ENCODE measurements at regions not wholly inside any gene's neighbourhood (a gene's known extent, or its start where the extent isn't known, plus 50 kb on each side); places are given as distances from the start of the nearest gene placed in this dataset.

- TF ChIP-seq CTCF (conservative IDR thresholded peaks at IDR 0.05; ENCODE audit: low read depth, low read length) (no peak), RAD21 (IDR thresholded peaks at IDR 0.05; ENCODE audit: low read length) (no peak), USF2 (IDR thresholded peaks at IDR 0.05; ENCODE audit: low read depth, low read length) (no peak), SMC3 (IDR thresholded peaks at IDR 0.05; ENCODE audit: low read depth, low read length) (no peak), BHLHE40 (IDR thresholded peaks at IDR 0.05; ENCODE audit: low read depth, low read length) (no peak), POLR2A (IDR thresholded peaks at IDR 0.05; ENCODE audit: low read depth, low read length) (no peak), CEBPB (IDR thresholded peaks at IDR 0.05; ENCODE audit: low read depth, low read length) (no peak), MXI1 (IDR thresholded peaks at IDR 0.05; ENCODE audit: borderline replicate concordance, low read depth, low read length) (no peak), RCOR1 (IDR thresholded peaks at IDR 0.05; ENCODE audit: insufficient replicate concordance, low read length) (no peak), MAFK (IDR thresholded peaks at IDR 0.05; ENCODE audit: low read depth, low read length) (no peak)
Measured at GRCh38 chr9:27714388-27714787, 141.1 kb upstream of the C9orf72 start.
